ENCODE measurements at regions not wholly inside any gene's neighbourhood (a gene's known extent, or its start where the extent isn't known, plus 50 kb on each side); places are given as distances from the start of the nearest gene placed in this dataset.

- H3K4me1 Mint-ChIP-seq, result no peaks in the 10 kb centered on the region
- no peak overlapping the region for H3K4me3 Mint-ChIP-seq
- no peak overlapping the region for H3K4me3 ChIP-seq (ENCODE audit: control insufficient read depth in 1 of 2, extremely low read depth in 1 of 2, low read length in 1 of 2)
- H3K27me3 ChIP-seq (replicated peaks in 1 of 2; ENCODE audit: control insufficient read depth in 2 of 2, extremely low read depth in 1 of 2, insufficient read depth in 2 of 2, low read length in 1 of 2), result peaks cover 0 to 18% of the 10 kb centered on the region in 2 experiments
- DNase-seq, result no peak
- no peak overlapping the region for H3K27ac ChIP-seq (ENCODE audit: low read length)
- peaks cover 0 to under 1% of the 10 kb centered on the region in 2 donors for H3K27me3 Mint-ChIP-seq
- H3K9me3 Mint-ChIP-seq, result no peaks in the 10 kb centered on the region
- no peaks in the 10 kb centered on the region for H3K36me3 Mint-ChIP-seq
- no peak overlapping the region for H3K27ac Mint-ChIP-seq
- H3K4me1 ChIP-seq (ENCODE audit: control insufficient read depth in 1 of 2, extremely low read depth in 1 of 2, insufficient read depth in 2 of 2, low read length in 2 of 2), result no peaks in the 10 kb centered on the region
- no peak for ATAC-seq (replicated peaks in 1 of 4)
- no peaks in the 10 kb centered on the region for H3K9me3 ChIP-seq
- POLR2A ChIA-PET, result interaction anchor here in 1 of 2 donors (0.6 kb wide), 1 partner anchor 506 kb away, joined by 4 read pairs; no protein-coding TSS in a partner anchor
- CTCF ChIA-PET, result no interaction called here
- 72% methylated on average over 2 of the region's 3 CpGs for WGBS (ENCODE audit: insufficient coverage)
- no peaks in the 10 kb centered on the region for H3K36me3 ChIP-seq (ENCODE audit: control insufficient read depth in 2 of 2, extremely low read depth in 1 of 2, insufficient read depth in 1 of 2, low read length in 1 of 2)
Measured at GRCh38 chr18:76672627-76673026, 149.7 kb upstream of the ZNF236 start.

GRCh38 chr18:76670564-76671288 lies 151.6 kb upstream of the ZNF236 start:
- Mint-ChIP-seq H3K4me3 (no peak overlapping the region), H3K4me1 (no peaks in the 10 kb centered on the region), H3K36me3 (no peaks in the 10 kb centered on the region), H3K27ac (no peak overlapping the region), H3K9me3 (no peaks in the 10 kb centered on the region), H3K27me3 (peaks cover 4% of the 10 kb centered on the region in 2 donors)
- Histone ChIP-seq H3K27me3 (replicated peaks in 1 of 2; ENCODE audit: control insufficient read depth in 2 of 2, extremely low read depth in 1 of 2, insufficient read depth in 2 of 2, low read length in 1 of 2) (peaks cover 0 to 21% of the 10 kb centered on the region in 2 experiments), H3K4me1 (ENCODE audit: control insufficient read depth in 1 of 2, extremely low read depth in 1 of 2, insufficient read depth in 2 of 2, low read length in 2 of 2) (no peaks in the 10 kb centered on the region), H3K36me3 (ENCODE audit: control insufficient read depth in 2 of 2, extremely low read depth in 1 of 2, insufficient read depth in 1 of 2, low read length in 1 of 2) (no peaks in the 10 kb centered on the region), H3K27ac (ENCODE audit: low read length) (no peak overlapping the region), H3K9me3 (no peaks in the 10 kb centered on the region), H3K4me3 (ENCODE audit: control insufficient read depth in 1 of 2, extremely low read depth in 1 of 2, low read length in 1 of 2) (no peak overlapping the region)
- CTCF ChIA-PET, result no interaction called here
- ATAC-seq (replicated peaks in 1 of 4), result no peak
- DNase-seq, result no peak
- WGBS (ENCODE audit: insufficient coverage), result 83% methylated on average over 4 of the region's 12 CpGs
- POLR2A ChIA-PET, result no interaction called here

- Histone ChIP-seq H3K27me3 (replicated peaks in 1 of 2; ENCODE audit: control insufficient read depth in 2 of 2, extremely low read depth in 1 of 2, insufficient read depth in 2 of 2, low read length in 1 of 2) (peaks cover 0 to 11% of the 10 kb centered on the region in 2 experiments), H3K9me3 (no peaks in the 10 kb centered on the region), H3K4me3 (ENCODE audit: control insufficient read depth in 1 of 2, extremely low read depth in 1 of 2, low read length in 1 of 2) (no peak overlapping the region), H3K27ac (ENCODE audit: low read length) (no peak overlapping the region), H3K36me3 (ENCODE audit: control insufficient read depth in 2 of 2, extremely low read depth in 1 of 2, insufficient read depth in 1 of 2, low read length in 1 of 2) (no peaks in the 10 kb centered on the region), H3K4me1 (ENCODE audit: control insufficient read depth in 1 of 2, extremely low read depth in 1 of 2, insufficient read depth in 2 of 2, low read length in 2 of 2) (no peaks in the 10 kb centered on the region)
- H3K4me1 Mint-ChIP-seq, result no peaks in the 10 kb centered on the region
- ATAC-seq (replicated peaks in 1 of 4) (no peak), DNase-seq (no peak)
- no peak overlapping the region for H3K27ac Mint-ChIP-seq
- ChIA-PET CTCF (no interaction called here), POLR2A (interaction anchor here in 1 of 2 donors (0.5 kb wide), 1 partner anchor 13 kb away, joined by 3 read pairs; no protein-coding TSS in a partner anchor)
- no peaks in the 10 kb centered on the region for H3K36me3 Mint-ChIP-seq
- no peak overlapping the region for H3K4me3 Mint-ChIP-seq
- H3K27me3 Mint-ChIP-seq, result peaks cover 4 to 9% of the 10 kb centered on the region in 2 donors
- 100% methylated on average over 1 of the region's 5 CpGs for WGBS (ENCODE audit: insufficient coverage)
- no peaks in the 10 kb centered on the region for H3K9me3 Mint-ChIP-seq
Measured at GRCh38 chr18:76668546-76668945, 153.8 kb upstream of the ZNF236 start.

DNA sequence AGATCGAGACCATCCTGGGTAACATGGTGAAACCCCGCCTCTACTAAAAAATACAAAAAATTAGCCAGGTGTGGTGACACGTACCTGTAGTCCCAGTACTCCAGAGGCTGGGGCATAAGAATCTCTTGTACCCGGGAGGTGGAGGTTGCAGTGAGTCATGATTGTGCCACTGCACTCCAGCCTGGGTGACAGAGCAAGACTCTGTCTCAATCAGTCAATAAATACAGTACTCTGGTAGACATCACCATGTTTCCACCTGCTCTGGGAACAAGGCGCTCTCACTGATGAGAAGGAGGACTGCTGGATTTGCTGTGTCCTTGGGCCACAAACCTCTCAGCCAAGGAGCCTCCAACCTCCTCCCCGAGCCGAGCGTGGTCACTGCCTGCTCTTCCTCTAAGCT lies 154.2 kb upstream of the ZNF236 start:
- CTCF ChIA-PET, result no interaction called here
- no peak overlapping the region for H3K4me3 Mint-ChIP-seq
- 93% methylated on average over 3 of the region's 8 CpGs for WGBS (ENCODE audit: insufficient coverage)
- Histone ChIP-seq H3K4me3 (ENCODE audit: control insufficient read depth in 1 of 2, extremely low read depth in 1 of 2, low read length in 1 of 2) (no peak overlapping the region), H3K36me3 (ENCODE audit: control insufficient read depth in 2 of 2, extremely low read depth in 1 of 2, insufficient read depth in 1 of 2, low read length in 1 of 2) (no peaks in the 10 kb centered on the region), H3K9me3 (no peaks in the 10 kb centered on the region), H3K27me3 (replicated peaks in 1 of 2; ENCODE audit: control insufficient read depth in 2 of 2, extremely low read depth in 1 of 2, insufficient read depth in 2 of 2, low read length in 1 of 2) (peaks cover 0 to 11% of the 10 kb centered on the region in 2 experiments), H3K4me1 (ENCODE audit: control insufficient read depth in 1 of 2, extremely low read depth in 1 of 2, insufficient read depth in 2 of 2, low read length in 2 of 2) (no peaks in the 10 kb centered on the region), H3K27ac (ENCODE audit: low read length) (no peak overlapping the region)
- no peaks in the 10 kb centered on the region for H3K4me1 Mint-ChIP-seq
- no peak for ATAC-seq (replicated peaks in 1 of 4)
- no peak overlapping the region for H3K27ac Mint-ChIP-seq
- H3K36me3 Mint-ChIP-seq, result no peaks in the 10 kb centered on the region
- DNase-seq, result no peak
- no peaks in the 10 kb centered on the region for H3K9me3 Mint-ChIP-seq
- POLR2A ChIA-PET, result interaction anchor here in 1 of 2 donors (0.5 kb wide), 1 partner anchor 13 kb away, joined by 3 read pairs; no protein-coding TSS in a partner anchor
- peaks cover 4 to 9% of the 10 kb centered on the region in 2 donors for H3K27me3 Mint-ChIP-seq

DNA sequence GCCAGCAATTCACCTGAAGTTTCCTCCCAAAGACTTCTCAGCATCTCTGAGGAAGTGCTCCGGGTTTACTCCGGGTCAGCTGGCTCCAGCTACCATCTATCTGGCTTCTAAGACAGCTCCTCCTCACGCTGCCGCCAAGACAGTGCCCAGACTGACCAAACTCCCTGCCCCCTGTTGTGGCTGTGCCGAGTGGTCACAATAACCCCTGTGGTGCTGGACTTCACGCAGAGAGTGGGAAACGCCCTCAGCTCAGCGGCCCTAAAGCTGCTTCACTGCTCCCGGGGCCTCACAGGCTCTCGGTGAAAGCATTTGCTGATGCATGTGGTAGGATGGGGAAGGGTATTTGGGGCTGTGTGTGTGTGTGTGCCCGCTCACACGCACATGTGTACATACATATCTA lies 154.8 kb upstream of the ZNF236 start:
- Mint-ChIP-seq H3K9me3 (no peaks in the 10 kb centered on the region), H3K27ac (no peak overlapping the region), H3K36me3 (no peaks in the 10 kb centered on the region), H3K4me1 (no peaks in the 10 kb centered on the region), H3K4me3 (no peak overlapping the region), H3K27me3 (peaks cover 4 to 9% of the 10 kb centered on the region in 2 donors)
- ChIA-PET CTCF (interaction anchor here in 1 of 2 donors (0.6 kb wide), 1 partner anchor 78 kb away, joined by 3 read pairs; no protein-coding TSS in a partner anchor), POLR2A (no interaction called here)
- no peaks in the 10 kb centered on the region for H3K36me3 ChIP-seq (ENCODE audit: control insufficient read depth in 2 of 2, extremely low read depth in 1 of 2, insufficient read depth in 1 of 2, low read length in 1 of 2)
- ATAC-seq (replicated peaks in 1 of 4), result no peak
- H3K9me3 ChIP-seq, result no peaks in the 10 kb centered on the region
- no peak for DNase-seq
- peaks cover 0 to 11% of the 10 kb centered on the region in 2 experiments for H3K27me3 ChIP-seq (replicated peaks in 1 of 2; ENCODE audit: control insufficient read depth in 2 of 2, extremely low read depth in 1 of 2, insufficient read depth in 2 of 2, low read length in 1 of 2)
- no peak overlapping the region for H3K4me3 ChIP-seq (ENCODE audit: control insufficient read depth in 1 of 2, extremely low read depth in 1 of 2, low read length in 1 of 2)
- no peak overlapping the region for H3K27ac ChIP-seq (ENCODE audit: low read length)
- no peaks in the 10 kb centered on the region for H3K4me1 ChIP-seq (ENCODE audit: control insufficient read depth in 1 of 2, extremely low read depth in 1 of 2, insufficient read depth in 2 of 2, low read length in 2 of 2)
- WGBS (ENCODE audit: insufficient coverage), result 89% methylated on average over 5 of the region's 12 CpGs

DNA sequence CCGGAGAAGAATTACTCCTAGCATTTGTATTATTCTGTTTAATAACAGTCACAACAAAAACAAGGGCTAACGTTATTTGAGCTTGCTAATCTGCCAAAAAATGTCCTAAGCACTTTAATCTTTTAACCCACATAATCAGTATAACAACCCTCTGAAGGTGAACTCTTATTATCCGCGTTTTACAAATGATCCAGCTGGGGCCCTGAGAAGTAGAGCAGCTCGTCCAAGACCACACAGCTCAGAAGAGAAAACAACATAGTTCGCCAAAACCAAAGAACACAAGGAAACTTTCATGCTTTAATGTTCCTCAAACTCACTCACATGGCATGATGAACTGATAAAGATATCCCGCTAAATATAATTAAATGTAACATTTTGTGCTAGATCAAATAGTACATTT lies 159.7 kb upstream of the ZNF236 start:
- no peak overlapping the region for H3K4me3 ChIP-seq (ENCODE audit: control insufficient read depth in 1 of 2, extremely low read depth in 1 of 2, low read length in 1 of 2)
- ChIA-PET CTCF (no interaction called here), POLR2A (no interaction called here)
- ATAC-seq (replicated peaks in 1 of 4), result no peak
- H3K4me3 Mint-ChIP-seq, result no peak overlapping the region
- H3K27ac Mint-ChIP-seq, result no peak overlapping the region
- no peaks in the 10 kb centered on the region for H3K36me3 ChIP-seq (ENCODE audit: control insufficient read depth in 2 of 2, extremely low read depth in 1 of 2, insufficient read depth in 1 of 2, low read length in 1 of 2)
- no peaks in the 10 kb centered on the region for H3K4me1 ChIP-seq (ENCODE audit: control insufficient read depth in 1 of 2, extremely low read depth in 1 of 2, insufficient read depth in 2 of 2, low read length in 2 of 2)
- no peaks in the 10 kb centered on the region for H3K9me3 Mint-ChIP-seq
- no peaks in the 10 kb centered on the region for H3K9me3 ChIP-seq
- H3K4me1 Mint-ChIP-seq, result peaks cover 9 to 10% (median 10%) of the 10 kb centered on the region in 3 donors
- H3K27me3 ChIP-seq (replicated peaks in 1 of 2; ENCODE audit: control insufficient read depth in 2 of 2, extremely low read depth in 1 of 2, insufficient read depth in 2 of 2, low read length in 1 of 2), result peaks cover 0 to 13% of the 10 kb centered on the region in 2 experiments
- no peaks in the 10 kb centered on the region for H3K36me3 Mint-ChIP-seq
- WGBS (ENCODE audit: insufficient coverage), result 54% methylated on average over 4 of the region's 7 CpGs
- DNase-seq, result no peak
- H3K27me3 Mint-ChIP-seq, result peaks cover 14 to 17% of the 10 kb centered on the region in 2 donors
- no peak overlapping the region for H3K27ac ChIP-seq (ENCODE audit: low read length)

All from T-cell (primary cell).